ENCODE measurements at regions not wholly inside any gene's neighbourhood (a gene's known extent, or its start where the extent isn't known, plus 50 kb on each side); places are given as distances from the start of the nearest gene placed in this dataset.
"Not testable (repeated sequence)": the region's sequence is repeated elsewhere in the genome, so short reads cannot be mapped to it uniquely, and the experiment has no call there.

DNA sequence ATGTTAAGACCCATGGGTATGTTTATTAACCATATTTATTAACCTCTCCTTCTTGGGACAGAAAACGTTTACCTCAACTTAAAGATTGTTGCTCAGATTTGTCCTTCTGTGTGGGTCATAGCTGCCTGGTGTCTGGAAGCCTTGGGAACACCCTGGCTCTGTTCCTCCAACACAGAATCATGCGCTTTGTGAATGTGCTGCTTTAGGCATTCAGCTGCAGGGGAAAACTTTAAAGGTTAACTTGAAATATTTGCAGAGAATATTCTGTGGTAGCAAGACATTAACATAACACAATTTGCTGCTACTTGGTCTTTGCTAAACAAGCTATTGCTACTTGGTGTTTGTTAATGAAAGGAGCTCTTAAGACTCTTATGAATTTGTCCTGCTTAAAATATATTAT is 50.5 kb upstream of the THOC3 start:
- H3K4me1 ChIP-seq; H3K36me3 ChIP-seq; H3K27ac ChIP-seq; intact Hi-C loops (cut with DNase I); DNase-seq; H3K9me3 ChIP-seq; H3K27me3 ChIP-seq; ATAC-seq; H3K4me3 ChIP-seq: not testable (repeated sequence)
- WGBS, 4 donors = no CpG with 5 or more reads among the region's 2 CpGs

DNA sequence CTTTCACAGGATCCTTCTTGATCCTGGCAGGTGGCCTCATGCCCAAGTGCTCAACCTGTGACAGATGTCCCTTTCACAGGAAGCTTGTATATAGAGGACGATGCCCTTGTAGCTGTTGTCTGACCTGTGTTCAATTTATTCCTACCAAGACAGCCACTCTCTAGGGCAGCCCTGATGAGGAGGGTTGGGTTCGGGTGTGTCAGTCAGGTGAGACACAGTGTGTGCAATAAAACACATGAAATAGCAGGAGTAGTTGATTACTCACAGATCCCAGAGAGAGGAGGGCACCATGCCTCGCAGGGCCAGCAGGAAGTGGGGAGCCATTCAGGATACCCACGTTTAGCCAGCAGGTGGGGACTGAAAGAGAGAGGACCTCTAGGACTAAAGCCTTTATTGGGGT is 52.7 kb upstream of the THOC3 start:
- H3K27ac ChIP-seq; H3K4me1 ChIP-seq; H3K27me3 ChIP-seq; intact Hi-C loops (cut with DNase I); H3K4me3 ChIP-seq; ATAC-seq; DNase-seq; H3K36me3 ChIP-seq; H3K9me3 ChIP-seq: not testable (repeated sequence)
- 73 to 74% methylated on average over 1 of the region's 4 CpGs; no CpG with 5 or more reads in 2 of the 4 donors for WGBS, 4 donors

DNA sequence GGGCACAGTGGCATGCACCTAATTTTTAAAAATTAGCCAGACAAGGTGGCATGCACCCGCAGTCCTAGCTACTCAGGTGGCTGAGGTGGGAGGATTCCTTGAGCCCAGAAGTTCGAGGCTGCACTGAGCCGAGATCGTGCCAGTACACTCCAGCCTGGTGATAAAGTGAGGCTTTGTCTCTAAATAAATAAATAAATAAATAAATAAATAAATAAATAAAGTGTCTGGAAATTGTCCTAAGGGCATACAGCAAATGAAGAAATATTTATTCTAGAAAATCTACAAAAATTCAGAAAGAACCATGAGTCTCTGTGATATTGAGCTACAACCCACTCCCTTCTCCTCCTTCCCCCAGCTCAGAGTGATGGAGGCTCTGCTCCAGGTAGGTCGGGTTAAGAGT is 55.4 kb upstream of the THOC3 start:
- H3K4me1 ChIP-seq; H3K36me3 ChIP-seq; ATAC-seq; H3K27me3 ChIP-seq; H3K4me3 ChIP-seq; H3K27ac ChIP-seq; DNase-seq; intact Hi-C loops (cut with DNase I); H3K9me3 ChIP-seq: not testable (repeated sequence)
- WGBS, 4 donors = 69 to 89% (median 82%) methylated on average over 3 to 4 of the region's 5 CpGs

DNA sequence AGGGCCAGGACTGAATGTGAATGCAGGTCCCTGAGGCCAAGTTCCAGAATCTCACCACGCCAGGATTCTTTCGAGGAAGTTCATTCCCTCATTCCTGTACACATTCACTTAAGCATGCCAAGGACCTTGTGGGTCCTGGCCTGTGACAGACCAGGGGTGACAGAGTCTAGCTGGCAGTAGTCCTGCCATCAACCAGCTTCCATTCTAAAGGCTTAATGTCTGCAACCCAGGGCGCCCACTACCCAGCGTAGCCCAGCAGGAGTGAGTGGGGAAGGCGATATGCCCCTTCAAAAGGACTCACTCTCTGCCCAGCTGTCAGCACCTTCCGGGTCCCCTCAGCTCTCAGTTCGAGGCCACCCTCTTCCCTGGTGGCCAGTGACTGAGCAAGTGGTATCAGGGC is 61.3 kb upstream of the THOC3 start:
- intact Hi-C loops (cut with DNase I); H3K27ac ChIP-seq; DNase-seq; H3K4me3 ChIP-seq; H3K36me3 ChIP-seq; H3K9me3 ChIP-seq; H3K4me1 ChIP-seq; H3K27me3 ChIP-seq: not testable (repeated sequence)
- WGBS, 4 donors = 86 to 93% (median 92%) methylated on average over 2 to 4 of the region's 7 CpGs
- peak in 1 of 4 donors; percentile 31 for ATAC-seq

DNA sequence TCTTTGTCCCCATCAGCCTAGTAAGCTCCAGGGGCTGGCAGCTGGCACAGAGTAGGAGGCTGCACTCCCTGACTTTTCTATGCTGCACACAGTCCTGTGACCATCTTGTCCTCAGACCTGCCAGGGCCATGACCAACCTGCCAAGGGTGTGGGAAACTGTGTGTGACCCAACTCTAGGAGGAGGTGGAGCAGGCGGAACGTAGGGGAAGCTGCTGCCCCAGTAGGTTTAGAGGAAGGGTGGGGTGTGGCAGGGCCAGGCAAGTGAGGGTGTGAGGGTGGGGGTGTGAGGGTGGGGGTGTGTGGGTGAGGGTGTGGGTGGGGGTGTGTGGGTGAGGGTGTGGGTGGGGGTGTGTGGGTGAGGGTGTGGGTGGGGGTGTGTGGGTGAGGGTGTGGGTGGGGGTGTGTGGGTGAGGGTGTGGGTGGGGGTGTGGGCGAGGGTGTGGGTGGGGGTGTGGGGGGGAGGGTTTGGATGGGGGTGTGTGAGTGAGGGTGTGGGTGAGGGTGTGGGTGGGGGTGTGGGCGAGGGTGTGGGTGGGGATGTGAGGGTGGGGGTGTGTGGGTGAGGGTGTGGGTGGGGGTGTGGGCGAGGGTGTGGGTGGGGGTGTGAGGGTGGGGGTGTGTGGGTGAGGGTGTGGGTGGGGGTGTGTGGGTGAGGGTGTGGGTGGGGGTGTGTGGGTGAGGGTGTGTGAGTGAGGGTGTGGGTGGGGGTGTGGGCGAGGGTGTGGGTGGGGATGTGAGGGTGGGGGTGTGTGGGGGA is 62.4 kb upstream of the THOC3 start:
- DNase-seq = not testable (repeated sequence)
- WGBS, 4 donors = 83 to 100% methylated on average over 1 of the region's 6 CpGs; no CpG with 5 or more reads in 2 of the 4 donors

DNA sequence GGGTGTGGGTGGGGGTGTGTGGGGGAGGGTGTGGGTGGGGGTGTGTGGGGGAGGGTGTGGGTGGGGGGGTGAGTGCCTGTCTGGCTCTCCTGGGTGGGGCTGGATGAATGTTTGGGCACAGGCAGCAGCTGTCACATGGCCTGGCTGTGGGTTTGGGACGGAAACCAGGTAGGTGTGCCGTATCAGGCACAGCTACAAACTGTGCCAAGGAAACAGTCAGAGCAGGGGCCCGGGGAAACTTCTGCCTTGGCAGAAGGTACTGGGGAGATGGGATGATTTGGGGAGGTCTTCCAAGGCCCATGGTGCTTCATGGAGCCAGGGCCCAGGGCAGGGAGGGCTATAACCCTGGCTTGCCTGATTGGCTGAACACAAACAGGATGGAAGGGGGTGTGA is 63.0 kb upstream of the THOC3 start:
- ATAC-seq; H3K4me3 ChIP-seq; H3K27ac ChIP-seq; intact Hi-C loops (cut with DNase I); H3K27me3 ChIP-seq; H3K4me1 ChIP-seq; DNase-seq; H3K36me3 ChIP-seq; H3K9me3 ChIP-seq: not testable (repeated sequence)
- 48 to 65% (median 60%) methylated on average over 1 to 2 of the region's 3 CpGs; no CpG with 5 or more reads in 1 of the 4 donors for WGBS, 4 donors

More for the DNA sequence above, 62.4 kb upstream of the THOC3 start:
- H3K27ac ChIP-seq; ATAC-seq; H3K36me3 ChIP-seq; H3K4me3 ChIP-seq; H3K27me3 ChIP-seq; H3K9me3 ChIP-seq; intact Hi-C loops (cut with DNase I); H3K4me1 ChIP-seq: not testable (repeated sequence)

DNA sequence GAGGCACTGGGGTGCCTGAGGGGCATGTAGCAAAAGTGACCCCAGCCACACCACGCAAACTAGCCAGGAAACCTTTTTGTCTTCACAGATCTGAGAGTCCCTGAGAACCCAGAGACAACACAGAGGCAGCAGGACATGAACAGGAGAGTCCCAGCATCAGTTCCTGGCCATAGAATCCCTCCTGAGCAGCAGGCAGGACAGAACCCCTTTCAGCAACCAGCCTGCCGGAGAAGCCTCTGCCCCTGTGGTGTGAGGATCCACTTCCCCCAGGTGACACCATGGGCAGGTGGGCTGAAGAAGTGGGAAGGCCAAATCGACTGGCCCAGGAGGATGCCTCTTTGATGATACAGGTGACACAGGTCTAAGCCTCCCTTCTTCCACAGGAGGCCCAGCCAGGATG is 65.1 kb upstream of the THOC3 start:
- DNase-seq; H3K27me3 ChIP-seq; H3K9me3 ChIP-seq; H3K4me3 ChIP-seq; H3K36me3 ChIP-seq; ATAC-seq; H3K4me1 ChIP-seq; H3K27ac ChIP-seq; intact Hi-C loops (cut with DNase I): not testable (repeated sequence)
- WGBS, 4 donors = 54 to 65% (median 61%) methylated on average over 2 of the region's 3 CpGs; no CpG with 5 or more reads in 1 of the 4 donors

DNA sequence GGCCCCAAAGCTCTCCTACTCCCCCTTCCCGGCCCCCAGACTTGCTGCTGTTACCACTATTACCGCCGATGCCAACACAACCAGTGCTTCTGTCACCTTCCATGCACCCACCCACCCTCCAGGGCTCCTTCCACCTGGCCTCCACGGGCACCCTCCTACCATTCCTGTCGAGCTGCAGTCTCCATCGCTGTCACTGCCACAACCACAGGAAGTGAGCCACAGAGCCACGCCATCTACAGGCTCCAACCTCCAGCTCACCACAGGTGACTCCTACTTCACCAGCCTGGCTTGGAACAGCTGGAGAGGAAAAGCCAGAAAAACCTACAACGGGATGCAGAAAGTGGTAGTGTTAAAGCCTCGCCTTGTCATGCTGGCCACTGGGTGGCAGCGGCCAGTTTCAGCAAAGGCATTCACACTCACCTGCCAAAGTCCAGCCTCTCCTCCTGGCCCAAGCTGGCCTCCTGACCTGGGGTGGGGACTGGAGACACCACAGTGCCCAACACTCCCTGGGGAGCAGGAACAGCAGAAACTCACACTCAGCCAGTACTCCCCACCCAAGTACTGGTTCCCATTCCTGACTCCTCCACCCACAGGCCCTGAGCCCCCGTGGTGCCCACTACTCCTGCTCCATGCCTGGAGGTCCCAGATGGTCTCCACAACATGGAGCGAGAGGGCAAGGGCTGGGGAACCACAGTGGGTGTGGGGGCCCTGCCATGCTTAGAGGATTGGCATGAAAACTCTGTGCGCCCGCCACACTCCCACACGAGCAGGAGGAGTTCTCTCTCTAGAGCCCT is 66.5 kb upstream of the THOC3 start:
- H3K27me3 ChIP-seq; H3K27ac ChIP-seq; H3K4me1 ChIP-seq; intact Hi-C loops (cut with DNase I); H3K36me3 ChIP-seq; H3K9me3 ChIP-seq; H3K4me3 ChIP-seq: not testable (repeated sequence)
- DNase-seq = peak in 1 of 5 donors; percentile 52
- ATAC-seq = peak in 2 of 4 donors; percentile 32 to 54
- WGBS, 4 donors = 82 to 95% (median 91%) methylated on average over 2 to 9 of the region's 15 CpGs; no CpG with 5 or more reads in 1 of the 4 donors

DNA sequence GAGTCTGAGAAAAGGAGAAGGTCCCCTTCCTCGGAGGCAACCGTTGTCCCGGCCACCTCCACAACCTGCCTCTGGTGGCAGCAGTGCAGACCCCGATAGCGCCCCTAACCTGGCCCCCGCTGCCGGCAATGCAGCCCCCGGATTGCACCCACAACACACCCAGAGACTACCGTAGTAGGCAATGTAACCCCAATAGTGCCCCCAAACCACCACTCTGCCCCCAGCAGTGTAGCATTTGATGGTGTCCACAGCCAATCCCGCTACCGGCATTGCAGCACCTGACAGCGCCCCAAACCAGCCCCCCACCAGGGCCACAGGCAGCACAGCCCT is 67.1 kb upstream of the THOC3 start:
- DNase-seq; intact Hi-C loops (cut with DNase I): not testable (repeated sequence)
- 80 to 100% (median 93%) methylated on average over 2 to 12 of the region's 12 CpGs for WGBS, 4 donors

DNA sequence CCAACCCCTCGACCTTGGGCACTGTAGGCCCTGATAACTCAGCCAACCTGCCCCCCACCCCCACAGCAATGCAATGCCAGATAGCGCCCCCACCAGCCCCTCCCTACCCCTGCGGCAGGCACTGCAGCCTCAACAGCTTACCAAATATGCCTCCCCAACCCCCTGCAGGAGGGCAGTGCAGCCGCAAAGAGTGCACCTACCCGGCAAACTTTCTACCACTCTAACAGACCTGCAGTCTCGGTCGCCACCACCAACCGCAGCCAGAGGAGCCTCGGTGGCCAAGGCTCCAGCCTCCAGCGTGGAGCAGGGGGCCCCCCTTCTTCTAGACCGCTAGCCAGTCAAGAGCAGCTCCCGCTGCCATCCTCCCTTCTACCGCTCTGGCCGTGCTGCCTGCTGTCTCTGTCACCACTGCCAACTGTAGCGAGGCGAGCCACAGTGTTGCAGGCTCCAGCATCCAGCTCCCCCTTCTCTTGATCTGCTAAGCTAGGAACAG is 67.7 kb upstream of the THOC3 start:
- H3K27me3 ChIP-seq; intact Hi-C loops (cut with DNase I); H3K36me3 ChIP-seq; H3K4me3 ChIP-seq; H3K4me1 ChIP-seq; H3K27ac ChIP-seq; H3K9me3 ChIP-seq: not testable (repeated sequence)
- DNase-seq (peak in 1 of 5 donors; percentile 33), ATAC-seq (peak in 2 of 4 donors; percentile 18 to 40)
- WGBS, 4 donors = 87 to 93% (median 90%) methylated on average over 3 to 16 of the region's 16 CpGs

More for the DNA sequence above, 67.1 kb upstream of the THOC3 start:
- not testable (repeated sequence) for H3K9me3 ChIP-seq, H3K27me3 ChIP-seq, H3K27ac ChIP-seq, H3K4me3 ChIP-seq, H3K4me1 ChIP-seq, H3K36me3 ChIP-seq
- ATAC-seq = peak in 1 of 4 donors; percentile 45

DNA sequence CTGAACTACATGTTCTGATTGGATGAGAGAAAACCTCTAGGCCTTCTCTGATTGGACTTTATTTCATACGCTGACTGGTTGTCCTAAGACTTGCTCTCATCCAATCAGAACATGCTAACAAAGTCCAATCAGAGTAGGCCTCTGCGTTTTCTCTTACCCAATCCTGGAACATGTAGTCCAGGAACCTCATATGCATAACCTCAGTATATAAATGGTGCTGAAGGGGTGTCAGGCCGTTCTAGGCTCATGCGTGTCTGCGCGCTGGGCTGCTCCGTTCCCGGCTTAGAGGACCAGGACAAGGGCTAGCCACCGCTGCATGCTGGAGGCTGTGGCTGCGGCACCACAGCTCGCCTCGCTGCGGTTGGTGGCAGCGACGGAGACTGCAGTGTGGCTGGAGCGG is 68.3 kb upstream of the THOC3 start:
- H3K4me3 ChIP-seq; H3K27me3 ChIP-seq; H3K27ac ChIP-seq; H3K36me3 ChIP-seq; H3K9me3 ChIP-seq; intact Hi-C loops (cut with DNase I); DNase-seq; ATAC-seq; H3K4me1 ChIP-seq: not testable (repeated sequence)
- WGBS, 4 donors = 59 to 74% (median 66%) methylated on average over 11 to 15 of the region's 16 CpGs
